Loucy (cell line): ENCODE measurements at regions not wholly inside any gene's neighbourhood (a gene's known extent, or its start where the extent isn't known, plus 50 kb on each side); places are given as distances from the start of the nearest gene placed in this dataset.
A peak's percentile ranks its signal among the peaks of the same experiment; 100 is the strongest.

Experiments
- H2AFZ ChIP-seq: fragments of 200-600 bp; sonication (generic); 2 replicates; pipeline ENCODE4 v1.6.0; 2016; ENCODE audit warnings: antibody characterized with exemption, mild to moderate bottlenecking, low read length, moderate library complexity
- H3F3A ChIP-seq: fragments of 200-600 bp; 2 replicates; pipeline ENCODE4 v1.6.0; 2016; ENCODE audit warnings: antibody characterized with exemption, low read depth, mild to moderate bottlenecking
- H3K27me3 ChIP-seq: fragments of 200-600 bp; sonication (generic); 2 replicates; pipeline ENCODE4 v1.6.1; 2014; ENCODE audit warnings: low read length, mild to moderate bottlenecking; ENCODE audit not compliant: insufficient read depth, poor library complexity, severe bottlenecking
- H3K36me3 ChIP-seq: fragments of 200-600 bp; sonication (generic); 2 replicates; pipeline ENCODE4 v1.6.1; 2016; ENCODE audit warnings: low read length; ENCODE audit not compliant: insufficient read depth
- H3K4me1 ChIP-seq: fragments of 200-600 bp; sonication (generic); 2 replicates; pipeline ENCODE4 v1.5.1; 2014; ENCODE audit warnings: low read length, mild to moderate bottlenecking; ENCODE audit not compliant: insufficient read depth, poor library complexity, severe bottlenecking
- H3K4me2 ChIP-seq: fragments of 200-600 bp; sonication (generic); 2 replicates; pipeline ENCODE4 v1.6.0; 2014; ENCODE audit warnings: antibody characterized with exemption, low read length, low read depth, mild to moderate bottlenecking; ENCODE audit not compliant: poor library complexity, severe bottlenecking
- H3K4me3 ChIP-seq: fragments of 200-600 bp; sonication (generic); 2 replicates; pipeline ENCODE4 v1.5.1; 2014; ENCODE audit warnings: low read length, mild to moderate bottlenecking, mixed read lengths; ENCODE audit not compliant: poor library complexity, severe bottlenecking
- H3K79me2 ChIP-seq: fragments of 200-600 bp; sonication (generic); 2 replicates; pipeline ENCODE4 v1.6.1; 2014; ENCODE audit warnings: low read length; ENCODE audit not compliant: insufficient read depth
- H3K9ac ChIP-seq: fragments of 200-600 bp; sonication (generic); 2 replicates; pipeline ENCODE4 v1.6.0; 2014; ENCODE audit warnings: mild to moderate bottlenecking, low read depth, low read length, moderate library complexity; ENCODE audit not compliant: poor library complexity, severe bottlenecking
- H3K9me2 ChIP-seq: fragments of 200-600 bp; sonication (generic); replicated peaks from 2 replicates; pipeline ENCODE4 v1.6.1; 2016; ENCODE audit warnings: low read depth, low read length, mixed read lengths
- H3K9me3 ChIP-seq: fragments of 200-600 bp; sonication (generic); 2 replicates; pipeline ENCODE4 v1.6.1; 2014; ENCODE audit warnings: mild to moderate bottlenecking, antibody characterized with exemption, low read length, low read depth; ENCODE audit not compliant: insufficient read depth
- H4K20me1 ChIP-seq: fragments of 200-600 bp; sonication (generic); 2 replicates; pipeline ENCODE4 v1.6.0; 2014; ENCODE audit warnings: antibody characterized with exemption, low read length, mild to moderate bottlenecking; ENCODE audit not compliant: insufficient read depth, poor library complexity, severe bottlenecking
- CTCF ChIP-seq: fragments of 200-600 bp; sonication (generic); conservative IDR thresholded peaks from 2 replicates; pipeline ENCODE4 v1.5.1; 2014; ENCODE audit warnings: mild to moderate bottlenecking, antibody characterized with exemption, low read length
- EZH2phosphoT487 ChIP-seq: fragments of 200-600 bp; IDR thresholded peaks from 2 replicates; pipeline ENCODE4 v1.6.1; 2018; ENCODE audit warnings: antibody characterized with exemption, mild to moderate bottlenecking, moderate library complexity, borderline replicate concordance

- Histone ChIP-seq H3K9ac (no peak overlapping the region), H3K4me3 (no peak overlapping the region), H3F3A (no peaks in the 10 kb centered on the region), H3K79me2 (no peaks in the 10 kb centered on the region), H3K27me3 (no peaks in the 10 kb centered on the region), H3K4me1 (no peaks in the 10 kb centered on the region), H3K9me2 (no peaks in the 10 kb centered on the region), H3K36me3 (no peaks in the 10 kb centered on the region), H2AFZ (no peak overlapping the region), H4K20me1 (no peaks in the 10 kb centered on the region), H3K9me3 (no peaks in the 10 kb centered on the region), H3K4me2 (no peak overlapping the region)
- peak; percentile 45 for TF ChIP-seq CTCF
- TF ChIP-seq EZH2phosphoT487: no peak
Measured at GRCh38 chr18:2471523-2471922, 99.8 kb downstream of the METTL4 start.

- Histone ChIP-seq H2AFZ (no peak overlapping the region), H3K4me3 (no peak overlapping the region), H3K27me3 (no peaks in the 10 kb centered on the region), H3K36me3 (no peaks in the 10 kb centered on the region), H3K79me2 (no peaks in the 10 kb centered on the region), H3K9me3 (no peaks in the 10 kb centered on the region), H3F3A (no peaks in the 10 kb centered on the region), H4K20me1 (no peaks in the 10 kb centered on the region), H3K4me1 (no peaks in the 10 kb centered on the region), H3K9me2 (no peaks in the 10 kb centered on the region), H3K9ac (no peak overlapping the region), H3K4me2 (no peak overlapping the region)
- TF ChIP-seq CTCF (no peak), EZH2phosphoT487 (no peak)
Measured at GRCh38 chr18:2478662-2479061, 92.6 kb downstream of the METTL4 start.

GRCh38 chr18:2480536-2480935, 90.8 kb downstream of the METTL4 start:
- no peak overlapping the region for H3K9ac ChIP-seq
- no peaks in the 10 kb centered on the region for H3K9me2 ChIP-seq
- no peaks in the 10 kb centered on the region for H3K27me3 ChIP-seq
- no peak overlapping the region for H3K4me3 ChIP-seq
- no peaks in the 10 kb centered on the region for H3K4me1 ChIP-seq
- no peak overlapping the region for H2AFZ ChIP-seq
- no peak overlapping the region for H3K4me2 ChIP-seq
- TF ChIP-seq CTCF (no peak), EZH2phosphoT487 (no peak)
- H3K36me3 ChIP-seq: no peaks in the 10 kb centered on the region
- no peaks in the 10 kb centered on the region for H3K79me2 ChIP-seq
- no peaks in the 10 kb centered on the region for H3K9me3 ChIP-seq
- H4K20me1 ChIP-seq: no peaks in the 10 kb centered on the region
- no peaks in the 10 kb centered on the region for H3F3A ChIP-seq
